HG02970 (cell line): ENCODE measurements at regions not wholly inside any gene's neighbourhood (a gene's known extent, or its start where the extent isn't known, plus 50 kb on each side); places are given as distances from the start of the nearest gene placed in this dataset.

ENCODE experiments used
- ATAC-seq: cut with Tn5 transposase; IDR thresholded peaks from one replicate; pipeline ENCODE4 v1.9.1; 2021; ENCODE audit warnings: mild to moderate bottlenecking, moderate library complexity, moderate number of reproducible peaks; ENCODE audit not compliant: unreplicated experiment, low FRiP score

DNA sequence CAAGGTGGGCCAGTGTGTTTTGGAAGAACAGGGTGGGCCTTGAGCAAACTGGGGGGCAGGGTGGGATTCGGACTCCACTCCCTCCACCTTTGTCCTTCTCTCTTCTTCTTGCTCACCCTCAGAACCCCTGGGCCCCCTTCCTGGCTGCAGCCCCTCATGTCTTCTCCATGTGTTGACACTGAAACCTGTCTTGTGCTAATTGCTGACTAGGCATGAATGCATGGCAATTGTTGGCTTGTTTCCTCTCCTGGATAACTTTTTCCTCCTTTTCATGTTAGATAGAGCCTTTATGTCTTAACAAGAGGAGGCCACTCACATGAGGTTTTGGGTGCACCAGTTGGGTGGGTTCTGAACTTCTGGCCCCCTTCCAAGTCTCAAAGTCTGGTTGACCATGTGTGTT, 181.6 kb upstream of the MKI67 start:
- no peak for ATAC-seq

DNA sequence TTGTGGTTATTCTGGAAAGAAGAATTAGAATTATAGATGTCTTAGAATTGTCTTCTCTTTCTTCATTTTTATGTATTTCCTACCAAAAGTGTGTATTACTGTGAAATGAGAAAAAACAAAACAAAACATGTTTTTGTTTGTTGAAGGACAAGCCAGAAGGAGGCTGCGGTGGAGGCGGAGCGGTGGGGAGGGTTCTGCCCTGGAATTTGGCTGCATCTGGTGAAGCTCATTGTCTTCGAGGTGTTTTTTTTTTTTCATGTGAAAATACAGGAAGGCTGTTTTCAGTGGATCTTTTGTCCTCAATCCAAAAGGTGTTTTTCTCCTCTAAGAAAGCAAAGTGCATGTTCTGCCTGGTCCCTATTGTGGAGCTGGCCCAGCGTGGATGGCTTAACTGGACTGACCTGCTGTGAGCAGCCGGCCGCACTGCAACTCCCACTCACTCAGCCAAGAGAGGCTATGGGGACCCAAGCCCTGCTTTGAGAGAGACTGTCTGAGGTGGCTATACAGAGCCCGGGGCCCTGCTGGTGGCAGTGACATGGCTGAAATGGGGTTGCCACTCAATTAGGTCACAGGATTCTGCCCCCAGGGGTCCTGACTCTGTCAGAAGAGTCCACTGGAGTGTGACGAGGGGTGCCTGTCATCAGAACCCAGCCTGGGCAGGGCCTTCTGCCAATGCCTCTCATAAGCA, 184.9 kb upstream of the MKI67 start:
- ATAC-seq = no peak

DNA sequence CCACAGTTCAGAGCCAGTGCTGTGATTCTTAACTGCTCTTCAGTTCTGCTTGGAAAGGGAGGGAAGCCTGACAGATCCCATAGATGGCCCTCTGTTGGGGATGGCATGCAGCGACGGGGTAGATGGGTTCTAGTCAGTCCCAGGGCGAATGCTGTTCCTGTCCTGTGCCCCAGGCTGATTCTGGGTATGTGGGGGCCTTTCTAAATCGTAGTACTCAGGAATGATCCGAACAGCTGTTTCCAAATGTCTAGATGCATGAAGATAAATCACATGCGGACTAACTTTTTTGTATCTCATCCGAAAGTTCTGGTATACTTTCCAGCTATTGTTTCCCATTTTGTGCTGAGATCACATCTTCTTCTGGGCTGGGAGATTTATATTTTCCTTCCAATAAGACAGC, 186.0 kb upstream of the MKI67 start:
- no peak for ATAC-seq

GRCh38 chr10:128314686-128315085, 188.5 kb upstream of the MKI67 start:
- ATAC-seq = no peak

DNA sequence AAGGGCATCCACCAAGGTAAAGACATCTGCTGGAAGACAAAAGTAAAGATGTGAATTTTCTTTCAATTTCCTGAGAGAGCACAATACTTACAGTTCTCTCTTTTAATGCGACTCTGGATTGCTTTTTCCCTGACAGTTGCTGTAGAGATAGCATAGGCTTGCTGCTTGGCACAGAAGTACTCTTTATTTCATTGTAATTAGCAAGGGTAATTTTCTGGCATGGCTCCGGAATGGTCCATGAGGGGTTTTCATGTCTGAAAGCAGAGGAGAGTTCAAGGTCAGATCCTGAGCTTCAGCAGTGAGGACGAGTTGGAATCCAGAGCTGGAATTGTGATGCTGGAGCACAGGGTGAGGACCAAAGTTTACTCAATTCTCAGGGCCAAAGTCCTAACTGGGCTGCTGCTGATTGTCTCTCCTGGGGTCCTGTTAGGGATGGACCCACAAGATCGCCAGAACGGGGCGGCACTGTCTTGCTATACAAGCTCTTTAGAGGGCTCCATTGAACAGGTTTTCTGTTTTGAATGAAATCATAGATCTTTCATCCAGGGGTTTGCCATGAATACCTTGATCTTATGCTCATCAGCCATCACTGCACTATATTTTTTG, 190.0 kb upstream of the MKI67 start:
- ATAC-seq = no peak

GRCh38 chr10:128316925-128317324, 190.7 kb upstream of the MKI67 start:
- no peak for ATAC-seq

- ATAC-seq = no peak
Observed at GRCh38 chr10:128318366-128318765, 192.1 kb upstream of the MKI67 start.

- ATAC-seq = no peak
Observed at GRCh38 chr10:128318913-128319312, 192.7 kb upstream of the MKI67 start.

DNA sequence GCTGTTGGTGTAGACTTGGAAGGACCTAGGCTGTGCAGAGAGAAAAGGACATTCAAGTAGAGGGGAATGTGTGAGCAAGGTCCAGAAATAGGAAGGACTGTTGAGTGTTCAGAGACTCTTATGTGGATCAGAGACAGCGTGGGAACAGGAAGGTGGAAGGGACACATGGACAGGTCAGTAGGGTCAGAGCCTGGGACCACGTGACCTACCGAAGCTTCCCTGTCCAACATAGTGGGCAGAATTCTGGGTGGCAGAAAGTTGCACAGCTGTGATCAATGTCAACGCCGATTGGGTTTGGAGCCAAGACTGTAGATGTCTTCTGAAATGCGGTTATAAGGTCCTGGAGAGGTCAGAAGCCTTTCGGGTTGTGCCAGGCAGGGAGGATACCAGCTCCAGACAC, 195.9 kb upstream of the MKI67 start:
- no peak for ATAC-seq

DNA sequence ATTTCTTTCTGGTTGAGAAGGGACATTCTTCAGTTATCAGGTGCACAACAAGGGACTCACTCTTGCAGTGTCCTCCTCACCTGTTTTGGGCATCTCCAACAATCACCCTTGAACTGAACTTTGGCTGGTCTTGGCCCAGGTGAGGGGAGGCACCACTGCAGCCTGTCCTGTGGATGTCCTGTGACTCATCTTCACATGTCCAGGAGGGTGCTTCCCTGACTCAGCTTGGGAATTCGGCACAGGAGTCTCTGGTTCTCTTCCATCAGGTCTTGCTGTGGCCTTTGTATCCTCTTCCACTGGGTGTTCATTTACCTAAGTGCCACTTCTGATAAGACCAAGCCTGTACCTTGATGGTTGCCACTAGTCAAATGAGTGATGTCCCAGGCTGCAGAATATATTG, 196.7 kb upstream of the MKI67 start:
- no peak for ATAC-seq

- ATAC-seq = no peak
Observed at GRCh38 chr10:128324058-128324827, 198.0 kb upstream of the MKI67 start.

GRCh38 chr10:128325788-128326187, 199.6 kb upstream of the MKI67 start:
- ATAC-seq = no peak

DNA sequence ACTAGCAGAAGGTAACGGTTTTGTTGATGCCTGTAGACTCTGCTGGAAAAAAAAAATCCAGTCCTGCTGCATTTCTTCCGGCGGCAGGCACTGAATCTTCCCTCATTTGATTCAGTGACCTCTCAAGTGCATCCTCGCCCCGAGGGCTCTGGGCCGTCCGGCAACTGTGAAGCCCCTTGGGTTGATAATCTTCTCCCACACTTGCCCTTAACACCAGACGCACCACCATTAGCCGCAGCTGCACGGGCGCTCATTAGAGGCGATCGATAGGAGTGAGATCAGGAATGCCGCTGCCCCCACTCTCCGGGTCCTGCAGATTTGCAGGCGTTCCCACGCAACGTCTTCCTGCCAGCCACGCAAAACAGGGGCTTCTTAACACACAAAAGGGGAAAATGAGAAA, 200.0 kb upstream of the MKI67 start:
- ATAC-seq = no peak

DNA sequence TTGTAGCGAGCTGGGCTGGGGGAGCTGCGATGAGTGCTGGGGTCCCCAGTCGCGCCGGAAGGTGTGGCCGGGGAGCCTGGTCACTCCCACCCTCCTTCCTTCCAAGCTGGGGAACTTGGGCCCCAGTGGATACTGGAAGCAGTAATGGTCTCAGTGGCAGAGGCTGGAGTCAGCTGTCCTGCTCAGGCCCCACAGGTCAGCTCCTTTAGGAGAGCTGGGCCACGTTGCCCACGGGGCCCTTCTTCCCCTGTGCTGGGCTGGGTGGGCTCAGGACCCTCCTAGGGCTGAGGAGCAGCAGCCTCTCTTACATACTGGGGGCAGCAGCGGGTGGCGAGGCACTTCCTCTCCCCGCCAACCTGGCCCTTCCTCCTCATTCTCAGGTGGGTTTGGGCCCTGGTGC, 200.6 kb upstream of the MKI67 start:
- no peak for ATAC-seq

GRCh38 chr10:128336401-128336800, 210.2 kb upstream of the MKI67 start:
- no peak for ATAC-seq

DNA sequence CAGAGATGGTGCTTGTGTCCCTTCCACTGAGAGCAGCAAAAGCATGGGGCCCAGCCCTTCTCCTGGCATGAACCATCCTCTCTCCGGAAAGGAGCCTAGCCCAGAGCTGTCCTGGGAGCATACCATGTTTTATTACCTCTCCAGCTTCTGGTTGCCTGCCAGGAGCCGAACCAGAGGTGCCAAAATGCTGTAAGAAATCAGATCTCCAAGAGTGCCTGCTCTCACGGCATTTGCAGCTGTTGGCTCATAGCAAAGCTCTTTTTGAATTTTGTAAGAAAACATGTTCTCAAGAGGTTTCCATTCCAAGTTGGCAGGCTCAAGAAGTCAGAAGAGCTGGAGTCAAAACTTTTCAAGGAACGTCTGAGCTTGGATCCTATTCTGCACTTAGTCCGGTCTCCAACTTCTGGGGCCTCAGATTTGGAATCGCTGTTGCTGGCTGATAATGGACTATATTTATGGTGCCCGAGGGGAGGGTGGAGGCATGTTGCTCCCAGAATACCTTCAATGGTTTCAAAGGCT, 211.7 kb upstream of the MKI67 start:
- ATAC-seq = no peak

DNA sequence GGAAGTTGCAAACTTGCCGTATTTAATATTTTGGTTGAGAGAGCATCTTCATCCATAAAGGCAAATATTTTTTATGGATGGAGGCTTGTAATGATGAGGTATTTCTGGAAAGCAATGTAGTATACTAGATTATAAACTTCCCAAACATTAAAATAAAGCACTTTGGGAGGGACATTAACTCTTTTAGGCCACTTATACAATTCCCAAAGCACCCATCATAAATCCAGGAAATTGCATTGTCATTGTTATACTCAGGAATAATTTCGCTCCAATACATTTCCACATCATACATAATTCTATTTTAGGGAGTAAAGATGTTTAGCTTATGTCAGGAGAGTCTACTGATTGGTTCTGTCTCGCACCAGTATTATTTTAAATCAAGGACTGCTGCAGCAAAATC, 212.7 kb upstream of the MKI67 start:
- ATAC-seq = no peak

- ATAC-seq = no peak
Observed at GRCh38 chr10:128339753-128340152, 213.5 kb upstream of the MKI67 start.

DNA sequence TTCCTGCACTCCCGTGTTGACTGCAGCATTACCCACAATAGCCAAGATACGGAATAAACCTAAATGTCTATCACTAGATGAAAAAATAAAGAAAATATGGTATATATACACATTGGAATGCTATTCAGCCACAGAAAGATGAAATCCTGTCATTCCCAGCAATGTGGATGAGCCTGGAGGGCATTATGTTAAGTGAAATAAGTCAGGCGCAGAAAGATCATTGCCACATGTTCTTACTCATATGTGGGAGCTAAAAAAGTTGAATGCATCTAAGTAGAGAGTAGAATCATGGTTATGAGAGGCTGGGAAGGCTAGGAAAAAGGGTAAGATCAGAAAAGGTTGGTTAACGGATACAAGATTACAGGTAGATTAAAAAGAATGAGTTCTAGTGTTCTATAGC, 219.1 kb upstream of the MKI67 start:
- ATAC-seq = no peak

GRCh38 chr10:128360783-128361182, 234.6 kb upstream of the MKI67 start:
- no peak for ATAC-seq

GRCh38 chr10:128361487-128361886, 235.3 kb upstream of the MKI67 start:
- ATAC-seq = no peak

DNA sequence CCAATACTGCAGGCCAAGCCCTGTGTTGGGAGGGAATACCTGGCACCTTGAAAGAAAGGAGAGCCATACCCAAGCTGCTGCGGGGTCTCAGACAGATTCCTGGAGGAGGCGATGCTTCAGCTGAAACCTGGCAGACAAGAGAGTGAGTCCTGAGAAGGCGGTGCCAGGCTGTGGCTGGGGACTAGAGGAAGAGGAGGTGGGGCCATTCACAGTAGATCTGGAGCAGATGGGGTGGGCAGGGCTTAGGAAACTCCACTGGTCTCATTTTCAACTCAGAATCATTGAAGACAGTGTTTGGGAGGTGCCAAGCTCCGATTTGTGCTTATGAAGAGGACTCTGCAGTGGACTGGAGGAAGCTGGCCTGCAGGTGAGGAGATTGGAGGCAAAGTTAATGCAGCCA, 236.3 kb upstream of the MKI67 start:
- no peak for ATAC-seq
